Psoas muscle (tissue), 7 donors: ENCODE measurements at regions not wholly inside any gene's neighbourhood (a gene's known extent, or its start where the extent isn't known, plus 50 kb on each side); places are given as distances from the start of the nearest gene placed in this dataset.
"Not testable (repeated sequence)": the region's sequence is repeated elsewhere in the genome, so short reads cannot be mapped to it uniquely, and the experiment has no call there.

ENCODE experiments used
- ATAC-seq, 4 donors: fragments of 200-7000 bp; cut with Tn5 transposase; one replicate each; pipeline ENCODE4 v1.9.1; 2020; ENCODE audit warnings: moderate library complexity in 3 of 4, mild to moderate bottlenecking in 2 of 4
- DNase-seq, 2 donors: peaks; one replicate each; pipeline ENCODE4 v3.0.0-alpha.2; 2020
- H3K27ac ChIP-seq: fragments of 200-600 bp; one replicate; pipeline ENCODE4 v1.8.0; 2022
- H3K27me3 ChIP-seq, 3 donors: fragments of 200-600 bp in 1 of 3; one replicate each; pipeline versions ENCODE4 v1.6.1 to v1.8.0; 2013 to 2022; ENCODE audit warnings: low read length in 2 of 3, mild to moderate bottlenecking in 2 of 3, moderate library complexity in 1 of 3; ENCODE audit not compliant: insufficient read depth in 3 of 3
- H3K36me3 ChIP-seq, 2 donors: fragments of 200-600 bp in 1 of 2; one replicate each; pipeline versions ENCODE4 v1.6.1 to v1.8.0; 2013 to 2022; ENCODE audit warnings: low read depth in 1 of 2, mild to moderate bottlenecking in 1 of 2, moderate library complexity in 1 of 2; ENCODE audit not compliant: insufficient read depth in 1 of 2
- H3K4me1 ChIP-seq: fragments of 200-600 bp; one replicate; pipeline ENCODE4 v1.8.0; 2022
- H3K4me3 ChIP-seq: fragments of 200-600 bp; one replicate; pipeline ENCODE4 v1.8.0; 2022; ENCODE audit warnings: mild to moderate bottlenecking
- H3K9me3 ChIP-seq: fragments of 200-600 bp; one replicate; pipeline ENCODE4 v1.8.0; 2022
- WGBS, 3 donors: extraction: QIAGEN DNeasy Blood & Tissue Kit; methylation state at CpG; one replicate each; pipeline versions ENCODE4 v1.1.6 to v1.1.7; 2013; 5-methylcytosine and 5-hydroxymethylcytosine counted together
- intact Hi-C, 2 donors: fragments of 100-400 bp; cut with DNase I; formaldehyde crosslinking; loops; one replicate each; pipeline versions ENCODE4 v1.11.0 to v1.14.2; 2022
- donor health status: healthy with polysubstance abuse.
- donor health status: DM: no; HTN: no; CAD: no; lungs with moderate emphysema.
- donor health status: Bipolar disorder and iron deficiency.
- donor health status: healthy.
- donor health status: DM: yes; HTN: yes; CAD: no.
- donor health status: DM: no; HTN: no; CAD: no.
- donor health status: DM: yes; HTN: yes; CAD: no.

- 10 to 21% (median 14%) methylated on average over 12 to 41 of the region's 44 CpGs for WGBS, 3 donors
- peak in 3 of 4 donors; percentile 35 to 62 (median 43) for ATAC-seq
- DNase-seq, result peak in 1 of 2 donors; percentile 44
- H3K27me3 ChIP-seq, intact Hi-C loops, H3K27ac ChIP-seq, H3K9me3 ChIP-seq, H3K36me3 ChIP-seq, H3K4me1 ChIP-seq: not testable (repeated sequence)
- H3K4me3 ChIP-seq, result peak overlapping the region; percentile 56
Observed at GRCh38 chr1:121116522-121117297, 67.4 kb downstream of the FAM72B start.

GRCh38 chr1:121117298-121117611, 66.9 kb downstream of the FAM72B start:
- H3K27me3 ChIP-seq, H3K36me3 ChIP-seq, H3K27ac ChIP-seq, H3K9me3 ChIP-seq, H3K4me1 ChIP-seq, DNase-seq, intact Hi-C loops: not testable (repeated sequence)
- WGBS, 3 donors, result 1 to 6% (median 2%) methylated on average over 4 to 6 of the region's 10 CpGs
- H3K4me3 ChIP-seq, result peak overlapping the region; percentile 56
- ATAC-seq, result peak; percentile 89 to 97 (median 94)

GRCh38 chr1:121117622-121118479, 66.3 kb downstream of the FAM72B start:
- peak overlapping the region; percentile 16 for H3K27ac ChIP-seq
- H3K36me3 ChIP-seq, H3K27me3 ChIP-seq, H3K4me1 ChIP-seq, H3K9me3 ChIP-seq, intact Hi-C loops: not testable (repeated sequence)
- WGBS, 3 donors, result 3 to 5% (median 4%) methylated on average over 29 to 40 of the region's 47 CpGs
- peak; percentile 17 to 50 for DNase-seq
- peak; percentile 48 to 64 (median 53) for ATAC-seq
- H3K4me3 ChIP-seq, result peak overlapping the region; percentile 58
